Ectodermal cell (in vitro differentiated cells): ENCODE measurements at regions not wholly inside any gene's neighbourhood (a gene's known extent, or its start where the extent isn't known, plus 50 kb on each side); places are given as distances from the start of the nearest gene placed in this dataset.

Experiments
- H3K27ac ChIP-seq: 2 replicates; pipeline ENCODE4 v1.7.0; 2013; ENCODE audit warnings: mild to moderate bottlenecking, low read depth, low read length; ENCODE audit not compliant: insufficient read depth, poor library complexity, severe bottlenecking
- H3K27me3 ChIP-seq: 2 replicates; pipeline ENCODE4 v1.7.0; 2013; ENCODE audit warnings: mild to moderate bottlenecking, low read length; ENCODE audit not compliant: insufficient read depth, control insufficient read depth, poor library complexity, severe bottlenecking
- H3K36me3 ChIP-seq: one replicate; pipeline ENCODE4 v1.7.0; 2013; ENCODE audit warnings: low read length; ENCODE audit not compliant: control insufficient read depth, insufficient read depth
- H3K4me1 ChIP-seq: one replicate; pipeline ENCODE4 v1.7.0; 2013; ENCODE audit warnings: low read length; ENCODE audit not compliant: control insufficient read depth, insufficient read depth
- H3K4me3 ChIP-seq: 2 replicates; pipeline ENCODE4 v1.7.0; 2013; ENCODE audit warnings: low read depth, low read length, control low read depth; ENCODE audit not compliant: insufficient read depth
- H3K9me3 ChIP-seq: 2 replicates; pipeline ENCODE4 v1.7.0; 2013; ENCODE audit warnings: mild to moderate bottlenecking, low read length, moderate library complexity; ENCODE audit not compliant: control insufficient read depth
- WGBS, 2 experiments: methylation state at CpG; one replicate each; pipeline ENCODE4 v1.1.7; 2013; ENCODE audit warnings: missing lambda C conversion rate in 2 of 2; 5-methylcytosine and 5-hydroxymethylcytosine counted together

GRCh38 chr4:19130866-19131265, 1109.3 kb upstream of the LCORL start:
- Histone ChIP-seq H3K4me1 (no peaks in the 10 kb centered on the region), H3K27me3 (no peaks in the 10 kb centered on the region), H3K27ac (no peak overlapping the region), H3K4me3 (no peak overlapping the region), H3K36me3 (no peaks in the 10 kb centered on the region), H3K9me3 (no peaks in the 10 kb centered on the region)

GRCh38 chr4:19128176-19128575, 1106.6 kb upstream of the LCORL start:
- no peaks in the 10 kb centered on the region for H3K36me3 ChIP-seq
- H3K27ac ChIP-seq: no peak overlapping the region
- no peak overlapping the region for H3K4me3 ChIP-seq
- no peaks in the 10 kb centered on the region for H3K4me1 ChIP-seq
- H3K9me3 ChIP-seq: no peaks in the 10 kb centered on the region
- WGBS, 2 experiments: 100% methylated on average over 1 of the region's 1 CpG; no CpG with 5 or more reads in 1 of the 2 experiments
- H3K27me3 ChIP-seq: no peaks in the 10 kb centered on the region

- WGBS, 2 experiments: 96 to 98% methylated on average over 4 of the region's 4 CpGs
Measured at GRCh38 chr4:19126903-19127302, 1105.3 kb upstream of the LCORL start.

GRCh38 chr4:19123681-19124080, 1102.1 kb upstream of the LCORL start:
- 97% methylated on average over 3 of the region's 4 CpGs for WGBS, 2 experiments
- no peak overlapping the region for H3K27ac ChIP-seq
- no peak overlapping the region for H3K4me3 ChIP-seq
- no peaks in the 10 kb centered on the region for H3K9me3 ChIP-seq
- H3K4me1 ChIP-seq: no peaks in the 10 kb centered on the region
- no peaks in the 10 kb centered on the region for H3K27me3 ChIP-seq
- H3K36me3 ChIP-seq: no peaks in the 10 kb centered on the region

More at GRCh38 chr4:19126903-19127302, 1105.3 kb upstream of the LCORL start:
- Histone ChIP-seq H3K36me3 (no peaks in the 10 kb centered on the region), H3K9me3 (no peaks in the 10 kb centered on the region), H3K4me3 (no peak overlapping the region), H3K27me3 (no peaks in the 10 kb centered on the region), H3K4me1 (no peaks in the 10 kb centered on the region), H3K27ac (no peak overlapping the region)

- Histone ChIP-seq H3K27ac (no peak overlapping the region), H3K9me3 (no peaks in the 10 kb centered on the region), H3K27me3 (no peaks in the 10 kb centered on the region), H3K4me3 (no peak overlapping the region), H3K36me3 (no peaks in the 10 kb centered on the region), H3K4me1 (no peaks in the 10 kb centered on the region)
- 87 to 92% methylated on average over 3 of the region's 3 CpGs for WGBS, 2 experiments
Measured at GRCh38 chr4:19119904-19120560, 1098.5 kb upstream of the LCORL start.

GRCh38 chr4:19117022-19117421, 1095.5 kb upstream of the LCORL start:
- Histone ChIP-seq H3K27me3 (no peaks in the 10 kb centered on the region), H3K36me3 (no peaks in the 10 kb centered on the region), H3K27ac (no peak overlapping the region), H3K4me1 (no peaks in the 10 kb centered on the region), H3K9me3 (no peaks in the 10 kb centered on the region), H3K4me3 (no peak overlapping the region)
- 100% methylated on average over 2 of the region's 2 CpGs for WGBS, 2 experiments

GRCh38 chr4:19104176-19104575, 1082.6 kb upstream of the LCORL start:
- 91 to 96% methylated on average over 4 of the region's 4 CpGs for WGBS, 2 experiments
- H3K9me3 ChIP-seq: no peaks in the 10 kb centered on the region
- no peaks in the 10 kb centered on the region for H3K36me3 ChIP-seq
- no peak overlapping the region for H3K4me3 ChIP-seq
- H3K27ac ChIP-seq: no peak overlapping the region
- H3K4me1 ChIP-seq: no peaks in the 10 kb centered on the region
- H3K27me3 ChIP-seq: no peaks in the 10 kb centered on the region

- WGBS, 2 experiments: 69 to 76% methylated on average over 3 to 5 of the region's 5 CpGs
- Histone ChIP-seq H3K4me3 (no peak overlapping the region), H3K9me3 (no peaks in the 10 kb centered on the region)
Measured at GRCh38 chr4:19095491-19096046, 1074.0 kb upstream of the LCORL start.

GRCh38 chr4:19093951-19094350, 1072.4 kb upstream of the LCORL start:
- Histone ChIP-seq H3K27ac (no peak overlapping the region), H3K4me3 (no peak overlapping the region), H3K27me3 (no peaks in the 10 kb centered on the region), H3K36me3 (no peaks in the 10 kb centered on the region), H3K4me1 (no peaks in the 10 kb centered on the region), H3K9me3 (no peaks in the 10 kb centered on the region)
- 6% methylated on average over 1 of the region's 2 CpGs; no CpG with 5 or more reads in 1 of the 2 experiments for WGBS, 2 experiments

More at GRCh38 chr4:19095491-19096046, 1074.0 kb upstream of the LCORL start:
- Histone ChIP-seq H3K4me1 (no peaks in the 10 kb centered on the region), H3K36me3 (no peaks in the 10 kb centered on the region), H3K27ac (no peak overlapping the region), H3K27me3 (no peaks in the 10 kb centered on the region)

- no peaks in the 10 kb centered on the region for H3K9me3 ChIP-seq
- H3K4me1 ChIP-seq: no peaks in the 10 kb centered on the region
- no peak overlapping the region for H3K27ac ChIP-seq
- no peaks in the 10 kb centered on the region for H3K36me3 ChIP-seq
- no peaks in the 10 kb centered on the region for H3K27me3 ChIP-seq
- no peak overlapping the region for H3K4me3 ChIP-seq
Measured at GRCh38 chr4:19092797-19093196, 1071.2 kb upstream of the LCORL start.
